ENCODE measurements at regions not wholly inside any gene's neighbourhood (a gene's known extent, or its start where the extent isn't known, plus 50 kb on each side); places are given as distances from the start of the nearest gene placed in this dataset.
A peak's percentile ranks its signal among the peaks of the same experiment; 100 is the strongest.

- DNase-seq, result no peak
- Histone ChIP-seq H3K4me3 (ENCODE audit: control insufficient read depth in 1 of 2, extremely low read depth in 1 of 2, low read length in 1 of 2) (no peak overlapping the region), H3K27me3 (replicated peaks in 1 of 2; ENCODE audit: control insufficient read depth in 2 of 2, extremely low read depth in 1 of 2, insufficient read depth in 2 of 2, low read length in 1 of 2) (peaks cover 0 to 5% of the 10 kb centered on the region in 2 experiments), H3K9me3 (no peaks in the 10 kb centered on the region), H3K27ac (ENCODE audit: low read length) (no peak overlapping the region), H3K36me3 (ENCODE audit: control insufficient read depth in 2 of 2, extremely low read depth in 1 of 2, insufficient read depth in 1 of 2, low read length in 1 of 2) (no peaks in the 10 kb centered on the region), H3K4me1 (ENCODE audit: control insufficient read depth in 1 of 2, extremely low read depth in 1 of 2, insufficient read depth in 2 of 2, low read length in 2 of 2) (no peaks in the 10 kb centered on the region)
- Mint-ChIP-seq H3K36me3 (no peaks in the 10 kb centered on the region), H3K4me3 (no peak overlapping the region), H3K4me1 (peaks cover 0 to 4% (median 2%) of the 10 kb centered on the region in 3 donors), H3K27ac (no peak overlapping the region), H3K9me3 (no peaks in the 10 kb centered on the region), H3K27me3 (peaks cover 16 to 29% of the 10 kb centered on the region in 2 donors)
- POLR2A ChIA-PET, result interaction anchor here in 1 of 2 donors (0.7 kb wide), 1 partner anchor 10 kb away, joined by 3 read pairs; no protein-coding TSS in a partner anchor
- ATAC-seq (replicated peaks in 1 of 4), result no peak
- 60% methylated on average over 1 of the region's 15 CpGs for WGBS (ENCODE audit: insufficient coverage)
- CTCF ChIA-PET, result no interaction called here
Measured at GRCh38 chr9:14437354-14438231, 123.7 kb upstream of the NFIB start.

DNA sequence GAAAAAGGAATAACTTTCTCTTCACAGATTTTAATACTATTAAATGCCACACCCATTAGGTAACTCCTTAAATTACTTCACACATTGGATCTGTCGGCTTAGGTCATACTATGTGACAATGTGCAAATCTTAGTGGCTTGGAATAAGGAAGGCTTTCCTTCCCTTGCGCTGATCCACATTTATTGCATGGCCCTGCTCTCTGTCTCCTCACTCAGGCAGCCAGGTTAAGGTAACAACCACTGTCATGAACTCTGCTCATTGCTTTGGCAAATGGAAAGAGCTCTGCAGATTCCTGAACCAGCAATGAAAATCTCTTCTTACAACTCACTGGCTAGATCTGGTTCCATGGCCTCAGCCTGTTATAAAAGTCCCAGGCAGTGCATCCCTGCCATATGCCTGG is 121.9 kb upstream of the NFIB start:
- H3K9me3 Mint-ChIP-seq, result no peaks in the 10 kb centered on the region
- H3K36me3 Mint-ChIP-seq, result no peaks in the 10 kb centered on the region
- no peaks in the 10 kb centered on the region for H3K9me3 ChIP-seq
- CTCF ChIA-PET, result interaction anchor here in 1 of 2 donors (0.7 kb wide), 1 partner anchor 1281 kb away, joined by 3 read pairs; no protein-coding TSS in a partner anchor
- peaks cover 0 to 4% (median 2%) of the 10 kb centered on the region in 3 donors for H3K4me1 Mint-ChIP-seq
- H3K4me1 ChIP-seq (ENCODE audit: control insufficient read depth in 1 of 2, extremely low read depth in 1 of 2, insufficient read depth in 2 of 2, low read length in 2 of 2), result no peaks in the 10 kb centered on the region
- no peak for ATAC-seq (replicated peaks in 1 of 4)
- H3K27ac ChIP-seq (ENCODE audit: low read length), result no peak overlapping the region
- H3K4me3 Mint-ChIP-seq, result no peak overlapping the region
- POLR2A ChIA-PET, result no interaction called here
- no peaks in the 10 kb centered on the region for H3K36me3 ChIP-seq (ENCODE audit: control insufficient read depth in 2 of 2, extremely low read depth in 1 of 2, insufficient read depth in 1 of 2, low read length in 1 of 2)
- H3K27me3 Mint-ChIP-seq, result peaks cover 16 to 32% of the 10 kb centered on the region in 2 donors
- no CpG with 5 or more reads among the region's 2 CpGs for WGBS (ENCODE audit: insufficient coverage)
- no peak overlapping the region for H3K4me3 ChIP-seq (ENCODE audit: control insufficient read depth in 1 of 2, extremely low read depth in 1 of 2, low read length in 1 of 2)
- DNase-seq, result no peak
- H3K27ac Mint-ChIP-seq, result no peak overlapping the region
- peaks cover 0 to 5% of the 10 kb centered on the region in 2 experiments for H3K27me3 ChIP-seq (replicated peaks in 1 of 2; ENCODE audit: control insufficient read depth in 2 of 2, extremely low read depth in 1 of 2, insufficient read depth in 2 of 2, low read length in 1 of 2)

- ATAC-seq (replicated peaks in 1 of 4) (no peak), DNase-seq (no peak)
- Mint-ChIP-seq H3K4me1 (peaks cover 0 to 4% (median 2%) of the 10 kb centered on the region in 3 donors), H3K36me3 (no peaks in the 10 kb centered on the region), H3K9me3 (no peaks in the 10 kb centered on the region), H3K27me3 (peaks cover 16 to 33% of the 10 kb centered on the region in 2 donors), H3K4me3 (no peak overlapping the region), H3K27ac (no peak overlapping the region)
- POLR2A ChIA-PET, result no interaction called here
- Histone ChIP-seq H3K36me3 (ENCODE audit: control insufficient read depth in 2 of 2, extremely low read depth in 1 of 2, insufficient read depth in 1 of 2, low read length in 1 of 2) (no peaks in the 10 kb centered on the region), H3K27ac (ENCODE audit: low read length) (no peak overlapping the region), H3K4me3 (ENCODE audit: control insufficient read depth in 1 of 2, extremely low read depth in 1 of 2, low read length in 1 of 2) (no peak overlapping the region), H3K4me1 (ENCODE audit: control insufficient read depth in 1 of 2, extremely low read depth in 1 of 2, insufficient read depth in 2 of 2, low read length in 2 of 2) (no peaks in the 10 kb centered on the region), H3K27me3 (replicated peaks in 1 of 2; ENCODE audit: control insufficient read depth in 2 of 2, extremely low read depth in 1 of 2, insufficient read depth in 2 of 2, low read length in 1 of 2) (peaks cover 0 to 5% of the 10 kb centered on the region in 2 experiments), H3K9me3 (no peaks in the 10 kb centered on the region)
- WGBS (ENCODE audit: insufficient coverage), result no CpG with 5 or more reads among the region's 2 CpGs
- CTCF ChIA-PET, result interaction anchor here in 1 of 2 donors (0.7 kb wide), 1 partner anchor 1282 kb away, joined by 3 read pairs; no protein-coding TSS in a partner anchor
Measured at GRCh38 chr9:14434971-14435718, 121.2 kb upstream of the NFIB start.

- H3K9me3 Mint-ChIP-seq, result no peaks in the 10 kb centered on the region
- H3K27me3 Mint-ChIP-seq, result peaks cover 16 to 36% of the 10 kb centered on the region in 2 donors
- H3K36me3 ChIP-seq (ENCODE audit: control insufficient read depth in 2 of 2, extremely low read depth in 1 of 2, insufficient read depth in 1 of 2, low read length in 1 of 2), result no peaks in the 10 kb centered on the region
- H3K9me3 ChIP-seq, result no peaks in the 10 kb centered on the region
- H3K4me3 Mint-ChIP-seq, result no peak overlapping the region
- H3K4me1 Mint-ChIP-seq, result peaks cover 0 to 4% (median 2%) of the 10 kb centered on the region in 3 donors
- no peak overlapping the region for H3K27ac Mint-ChIP-seq
- no peak for ATAC-seq (replicated peaks in 1 of 4)
- no peak overlapping the region for H3K27ac ChIP-seq (ENCODE audit: low read length)
- DNase-seq, result no peak
- peaks cover 0 to 5% of the 10 kb centered on the region in 2 experiments for H3K27me3 ChIP-seq (replicated peaks in 1 of 2; ENCODE audit: control insufficient read depth in 2 of 2, extremely low read depth in 1 of 2, insufficient read depth in 2 of 2, low read length in 1 of 2)
- no peak overlapping the region for H3K4me3 ChIP-seq (ENCODE audit: control insufficient read depth in 1 of 2, extremely low read depth in 1 of 2, low read length in 1 of 2)
- ChIA-PET CTCF (no interaction called here), POLR2A (no interaction called here)
- no peaks in the 10 kb centered on the region for H3K36me3 Mint-ChIP-seq
- no peaks in the 10 kb centered on the region for H3K4me1 ChIP-seq (ENCODE audit: control insufficient read depth in 1 of 2, extremely low read depth in 1 of 2, insufficient read depth in 2 of 2, low read length in 2 of 2)
Measured at GRCh38 chr9:14434158-14434504, 120.2 kb upstream of the NFIB start.

- no peaks in the 10 kb centered on the region for H3K36me3 ChIP-seq (ENCODE audit: control insufficient read depth in 2 of 2, extremely low read depth in 1 of 2, insufficient read depth in 1 of 2, low read length in 1 of 2)
- H3K4me1 Mint-ChIP-seq, result peaks cover 2 to 8% (median 6%) of the 10 kb centered on the region in 3 donors
- no peak for ATAC-seq (replicated peaks in 1 of 4)
- no peak overlapping the region for H3K27ac Mint-ChIP-seq
- peak in 1 of 35 experiments; percentile 6 for DNase-seq
- H3K4me3 Mint-ChIP-seq, result no peak overlapping the region
- H3K4me3 ChIP-seq (ENCODE audit: control insufficient read depth in 1 of 2, extremely low read depth in 1 of 2, low read length in 1 of 2), result no peak overlapping the region
- POLR2A ChIA-PET, result no interaction called here
- peaks cover 0 to 5% of the 10 kb centered on the region in 2 experiments for H3K27me3 ChIP-seq (replicated peaks in 1 of 2; ENCODE audit: control insufficient read depth in 2 of 2, extremely low read depth in 1 of 2, insufficient read depth in 2 of 2, low read length in 1 of 2)
- no peaks in the 10 kb centered on the region for H3K36me3 Mint-ChIP-seq
- no peaks in the 10 kb centered on the region for H3K9me3 ChIP-seq
- CTCF ChIA-PET, result no interaction called here
- no peaks in the 10 kb centered on the region for H3K4me1 ChIP-seq (ENCODE audit: control insufficient read depth in 1 of 2, extremely low read depth in 1 of 2, insufficient read depth in 2 of 2, low read length in 2 of 2)
- no peak overlapping the region for H3K27ac ChIP-seq (ENCODE audit: low read length)
- H3K9me3 Mint-ChIP-seq, result no peaks in the 10 kb centered on the region
- H3K27me3 Mint-ChIP-seq, result peaks cover 19 to 36% of the 10 kb centered on the region in 2 donors
- 9% methylated on average over 9 of the region's 13 CpGs for WGBS (ENCODE audit: insufficient coverage)
Measured at GRCh38 chr9:14433351-14434157, 119.6 kb upstream of the NFIB start.

DNA sequence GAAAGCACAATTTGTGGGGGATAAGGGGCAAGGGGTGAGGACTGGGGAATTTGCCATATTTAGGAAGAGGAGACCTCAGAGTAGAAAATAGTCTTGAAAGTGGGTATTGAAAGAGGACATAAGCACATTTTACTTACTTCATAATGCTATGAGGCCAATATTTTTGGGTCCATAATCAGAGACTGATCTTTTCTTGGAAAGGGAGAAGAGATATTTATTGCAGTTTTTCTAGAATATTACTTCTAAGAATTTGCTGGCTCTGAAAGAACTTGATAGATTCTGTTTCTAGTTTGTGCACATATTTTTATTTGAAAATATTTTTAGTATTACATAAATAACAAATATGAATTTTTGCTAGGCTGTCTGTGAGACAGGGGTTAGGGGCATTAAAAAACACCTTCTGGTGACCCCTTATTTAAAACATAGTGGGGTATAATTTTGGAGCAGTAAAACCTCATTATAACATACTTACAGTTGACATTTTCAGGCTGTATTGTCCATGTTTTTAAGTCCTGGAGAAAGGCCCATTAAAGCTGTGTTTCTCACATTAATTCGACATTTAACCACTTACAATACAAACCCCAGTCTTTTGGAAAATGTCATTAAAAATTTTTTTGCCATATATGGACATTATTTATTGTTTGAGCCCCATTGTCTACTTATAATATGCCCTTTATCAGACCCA is 118.9 kb upstream of the NFIB start:
- H3K36me3 ChIP-seq (ENCODE audit: control insufficient read depth in 2 of 2, extremely low read depth in 1 of 2, insufficient read depth in 1 of 2, low read length in 1 of 2), result no peaks in the 10 kb centered on the region
- no peaks in the 10 kb centered on the region for H3K4me1 ChIP-seq (ENCODE audit: control insufficient read depth in 1 of 2, extremely low read depth in 1 of 2, insufficient read depth in 2 of 2, low read length in 2 of 2)
- no peak overlapping the region for H3K27ac ChIP-seq (ENCODE audit: low read length)
- no CpG with 5 or more reads among the region's 1 CpG for WGBS (ENCODE audit: insufficient coverage)
- H3K4me3 ChIP-seq (ENCODE audit: control insufficient read depth in 1 of 2, extremely low read depth in 1 of 2, low read length in 1 of 2), result no peak overlapping the region
- H3K36me3 Mint-ChIP-seq, result no peaks in the 10 kb centered on the region
- H3K27ac Mint-ChIP-seq, result no peak overlapping the region
- ATAC-seq (replicated peaks in 1 of 4) (no peak), DNase-seq (no peak)
- H3K27me3 Mint-ChIP-seq, result peaks cover 21 to 37% of the 10 kb centered on the region in 2 donors
- H3K9me3 ChIP-seq, result no peaks in the 10 kb centered on the region
- POLR2A ChIA-PET, result no interaction called here
- H3K9me3 Mint-ChIP-seq, result no peaks in the 10 kb centered on the region
- CTCF ChIA-PET, result no interaction called here
- peaks cover 0 to 4% of the 10 kb centered on the region in 2 experiments for H3K27me3 ChIP-seq (replicated peaks in 1 of 2; ENCODE audit: control insufficient read depth in 2 of 2, extremely low read depth in 1 of 2, insufficient read depth in 2 of 2, low read length in 1 of 2)
- H3K4me1 Mint-ChIP-seq, result peaks cover 5 to 12% (median 6%) of the 10 kb centered on the region in 3 donors
- H3K4me3 Mint-ChIP-seq, result no peak overlapping the region
